ENCODE measurements at regions not wholly inside any gene's neighbourhood (a gene's known extent, or its start where the extent isn't known, plus 50 kb on each side); places are given as distances from the start of the nearest gene placed in this dataset.

- ATAC-seq (no peak), DNase-seq (ENCODE audit: low spot score) (no peak)
- H3K9me3 Mint-ChIP-seq = peaks cover 8% of the 10 kb centered on the region
- CTCF ChIA-PET = interaction anchor here (1.2 to 1.8 kb wide), 2 partner anchors 29 to 74 kb away, joined by 3 to 5 read pairs; no protein-coding TSS in a partner anchor
- POLR2A ChIA-PET = no interaction called here
- H3K4me3 Mint-ChIP-seq = no peak overlapping the region
- H3K4me1 Mint-ChIP-seq = peaks cover 5% of the 10 kb centered on the region
- no peak for TF ChIP-seq E2F4 (CRISPR knock-in tag; IDR thresholded peaks at IDR 0.05; ENCODE audit: borderline replicate concordance, low read depth)
- no peak for TF ChIP-seq NR2C2 (CRISPR knock-in tag; IDR thresholded peaks at IDR 0.05)
- TF ChIP-seq, protein P1, sequence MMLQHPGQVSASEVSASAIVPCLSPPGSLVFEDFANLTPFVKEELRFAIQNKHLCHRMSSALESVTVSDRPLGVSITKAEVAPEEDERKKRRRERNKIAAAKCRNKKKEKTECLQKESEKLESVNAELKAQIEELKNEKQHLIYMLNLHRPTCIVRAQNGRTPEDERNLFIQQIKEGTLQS (CRISPR knock-in tag; conservative IDR thresholded peaks at IDR 0.05) = no peak
- TF ChIP-seq, protein P2, sequence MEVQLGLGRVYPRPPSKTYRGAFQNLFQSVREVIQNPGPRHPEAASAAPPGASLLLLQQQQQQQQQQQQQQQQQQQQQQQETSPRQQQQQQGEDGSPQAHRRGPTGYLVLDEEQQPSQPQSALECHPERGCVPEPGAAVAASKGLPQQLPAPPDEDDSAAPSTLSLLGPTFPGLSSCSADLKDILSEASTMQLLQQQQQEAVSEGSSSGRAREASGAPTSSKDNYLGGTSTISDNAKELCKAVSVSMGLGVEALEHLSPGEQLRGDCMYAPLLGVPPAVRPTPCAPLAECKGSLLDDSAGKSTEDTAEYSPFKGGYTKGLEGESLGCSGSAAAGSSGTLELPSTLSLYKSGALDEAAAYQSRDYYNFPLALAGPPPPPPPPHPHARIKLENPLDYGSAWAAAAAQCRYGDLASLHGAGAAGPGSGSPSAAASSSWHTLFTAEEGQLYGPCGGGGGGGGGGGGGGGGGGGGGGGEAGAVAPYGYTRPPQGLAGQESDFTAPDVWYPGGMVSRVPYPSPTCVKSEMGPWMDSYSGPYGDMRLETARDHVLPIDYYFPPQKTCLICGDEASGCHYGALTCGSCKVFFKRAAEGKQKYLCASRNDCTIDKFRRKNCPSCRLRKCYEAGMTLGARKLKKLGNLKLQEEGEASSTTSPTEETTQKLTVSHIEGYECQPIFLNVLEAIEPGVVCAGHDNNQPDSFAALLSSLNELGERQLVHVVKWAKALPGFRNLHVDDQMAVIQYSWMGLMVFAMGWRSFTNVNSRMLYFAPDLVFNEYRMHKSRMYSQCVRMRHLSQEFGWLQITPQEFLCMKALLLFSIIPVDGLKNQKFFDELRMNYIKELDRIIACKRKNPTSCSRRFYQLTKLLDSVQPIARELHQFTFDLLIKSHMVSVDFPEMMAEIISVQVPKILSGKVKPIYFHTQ (CRISPR knock-in tag; IDR thresholded peaks at IDR 0.05) = no peak
- TF ChIP-seq ZSCAN18 (CRISPR knock-in tag; IDR thresholded peaks at IDR 0.05) = no peak
- TF ChIP-seq MLX (CRISPR knock-in tag; IDR thresholded peaks at IDR 0.05) = no peak
- no peaks in the 10 kb centered on the region; the same call in 1 of the 2 replicates for H3K27me3 Mint-ChIP-seq (ENCODE audit: low read depth)
- H3K36me3 Mint-ChIP-seq = peaks cover 17% of the 10 kb centered on the region
- no peak overlapping the region for H3K27ac Mint-ChIP-seq
Measured at GRCh38 chr1:245079021-245079609, 75.7 kb upstream of the KIF26B start.

- CTCF ChIA-PET = no interaction called here
- ATAC-seq = no peak
- no peak for TF ChIP-seq ERG (CRISPR knock-in tag; IDR thresholded peaks at IDR 0.05)
- TF ChIP-seq ZSCAN18 (CRISPR knock-in tag; IDR thresholded peaks at IDR 0.05) = no peak
- TF ChIP-seq MLX (CRISPR knock-in tag; IDR thresholded peaks at IDR 0.05) = no peak
- TF ChIP-seq, protein P3, sequence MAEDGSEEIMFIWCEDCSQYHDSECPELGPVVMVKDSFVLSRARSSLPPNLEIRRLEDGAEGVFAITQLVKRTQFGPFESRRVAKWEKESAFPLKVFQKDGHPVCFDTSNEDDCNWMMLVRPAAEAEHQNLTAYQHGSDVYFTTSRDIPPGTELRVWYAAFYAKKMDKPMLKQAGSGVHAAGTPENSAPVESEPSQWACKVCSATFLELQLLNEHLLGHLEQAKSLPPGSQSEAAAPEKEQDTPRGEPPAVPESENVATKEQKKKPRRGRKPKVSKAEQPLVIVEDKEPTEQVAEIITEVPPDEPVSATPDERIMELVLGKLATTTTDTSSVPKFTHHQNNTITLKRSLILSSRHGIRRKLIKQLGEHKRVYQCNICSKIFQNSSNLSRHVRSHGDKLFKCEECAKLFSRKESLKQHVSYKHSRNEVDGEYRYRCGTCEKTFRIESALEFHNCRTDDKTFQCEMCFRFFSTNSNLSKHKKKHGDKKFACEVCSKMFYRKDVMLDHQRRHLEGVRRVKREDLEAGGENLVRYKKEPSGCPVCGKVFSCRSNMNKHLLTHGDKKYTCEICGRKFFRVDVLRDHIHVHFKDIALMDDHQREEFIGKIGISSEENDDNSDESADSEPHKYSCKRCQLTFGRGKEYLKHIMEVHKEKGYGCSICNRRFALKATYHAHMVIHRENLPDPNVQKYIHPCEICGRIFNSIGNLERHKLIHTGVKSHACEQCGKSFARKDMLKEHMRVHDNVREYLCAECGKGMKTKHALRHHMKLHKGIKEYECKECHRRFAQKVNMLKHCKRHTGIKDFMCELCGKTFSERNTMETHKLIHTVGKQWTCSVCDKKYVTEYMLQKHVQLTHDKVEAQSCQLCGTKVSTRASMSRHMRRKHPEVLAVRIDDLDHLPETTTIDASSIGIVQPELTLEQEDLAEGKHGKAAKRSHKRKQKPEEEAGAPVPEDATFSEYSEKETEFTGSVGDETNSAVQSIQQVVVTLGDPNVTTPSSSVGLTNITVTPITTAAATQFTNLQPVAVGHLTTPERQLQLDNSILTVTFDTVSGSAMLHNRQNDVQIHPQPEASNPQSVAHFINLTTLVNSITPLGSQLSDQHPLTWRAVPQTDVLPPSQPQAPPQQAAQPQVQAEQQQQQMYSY (CRISPR knock-in tag; IDR thresholded peaks at IDR 0.05) = no peak
- TF ChIP-seq GRHL2 (CRISPR knock-in tag; IDR thresholded peaks at IDR 0.05; ENCODE audit: insufficient replicate concordance, severe bottlenecking) = no peak
- no peak for TF ChIP-seq FOXP1 (CRISPR knock-in tag; IDR thresholded peaks at IDR 0.05; ENCODE audit: borderline replicate concordance)
- TF ChIP-seq JAZF1 (CRISPR knock-in tag; IDR thresholded peaks at IDR 0.05) = no peak
- no peak for TF ChIP-seq TP53 (CRISPR knock-in tag; IDR thresholded peaks at IDR 0.05)
- TF ChIP-seq CREB1 (CRISPR knock-in tag; IDR thresholded peaks at IDR 0.05) = no peak
- TF ChIP-seq PRRX2 (CRISPR knock-in tag; IDR thresholded peaks at IDR 0.05) = no peak
- TF ChIP-seq USF1 (CRISPR knock-in tag; IDR thresholded peaks at IDR 0.05) = no peak
- no peak for TF ChIP-seq ZNF263 (CRISPR knock-in tag; IDR thresholded peaks at IDR 0.05; ENCODE audit: low read depth)
- TF ChIP-seq NFATC4 (CRISPR knock-in tag; IDR thresholded peaks at IDR 0.05) = no peak
- TF ChIP-seq CREM (CRISPR knock-in tag; IDR thresholded peaks at IDR 0.05) = no peak
- no peak for TF ChIP-seq TCF7 (CRISPR knock-in tag; IDR thresholded peaks at IDR 0.05; ENCODE audit: low read depth)
Measured at GRCh38 chr1:245074898-245075297, 79.9 kb upstream of the KIF26B start.

More at GRCh38 chr1:245074898-245075297, 79.9 kb upstream of the KIF26B start:
- Mint-ChIP-seq H3K4me1 (peaks cover 9% of the 10 kb centered on the region), H3K36me3 (peaks cover 17% of the 10 kb centered on the region), H3K27ac (no peak overlapping the region), H3K27me3 (ENCODE audit: low read depth) (no peaks in the 10 kb centered on the region; the same call in 1 of the 2 replicates), H3K4me3 (no peak overlapping the region), H3K9me3 (peaks cover 17% of the 10 kb centered on the region)
- POLR2A ChIA-PET = no interaction called here
- DNase-seq (ENCODE audit: low spot score) = no peak
